PFSK-1 (cell line): ENCODE measurements at regions not wholly inside any gene's neighbourhood (a gene's known extent, or its start where the extent isn't known, plus 50 kb on each side); places are given as distances from the start of the nearest gene placed in this dataset.

Experiments used
- FOXP2 ChIP-seq: optimal IDR thresholded peaks from 2 replicates; pipeline ENCODE3; 2011; ENCODE audit warnings: borderline replicate concordance, control low read depth, inconsistent platforms; ENCODE audit not compliant: insufficient read depth; ENCODE audit errors: extremely low read length, extremely low read depth
- POLR2AphosphoS5 ChIP-seq: IDR thresholded peaks from 2 replicates; pipeline ENCODE4 v1.6.1; 2012; ENCODE audit warnings: low read depth, mild to moderate bottlenecking, control low read depth, low read length, moderate library complexity
- REST ChIP-seq, 2 experiments: IDR thresholded peaks; 2 replicates each; pipeline versions ENCODE4 v1.6.1 to v1.8.0; 2011 to 2012; ENCODE audit warnings: low read depth in 2 of 2, low read length in 2 of 2, control low read depth in 1 of 2, inconsistent platforms in 1 of 2, mild to moderate bottlenecking in 1 of 2, moderate library complexity in 1 of 2; ENCODE audit not compliant: insufficient read depth in 1 of 2
- SIN3A ChIP-seq: IDR thresholded peaks from 2 replicates; pipeline ENCODE4 v1.6.1; 2012; ENCODE audit warnings: mild to moderate bottlenecking, low read length, moderate library complexity, borderline replicate concordance; ENCODE audit not compliant: insufficient read depth
- TAF1 ChIP-seq: IDR thresholded peaks from 2 replicates; pipeline ENCODE4 v1.6.1; 2012; ENCODE audit warnings: low read length, control low read depth, borderline replicate concordance; ENCODE audit not compliant: insufficient read depth

- TF ChIP-seq TAF1 (no peak), SIN3A (no peak), REST (IDR thresholded peaks at IDR 0.05; ENCODE audit: insufficient read depth in 1 of 2, low read depth in 2 of 2, low read length in 2 of 2) (no peak), FOXP2 (no peak), POLR2AphosphoS5 (no peak)
These were observed 927.8 kb downstream of the STPG2 start for GRCh38 chr4:97215409-97215941.

GRCh38 chr4:97216046-97216445, 927.2 kb downstream of the STPG2 start:
- TF ChIP-seq TAF1 (no peak), SIN3A (no peak), FOXP2 (no peak), REST (IDR thresholded peaks at IDR 0.05; ENCODE audit: insufficient read depth in 1 of 2, low read depth in 2 of 2, low read length in 2 of 2) (no peak), POLR2AphosphoS5 (no peak)

- TF ChIP-seq REST (IDR thresholded peaks at IDR 0.05; ENCODE audit: insufficient read depth in 1 of 2, low read depth in 2 of 2, low read length in 2 of 2), result no peak
- no peak for TF ChIP-seq FOXP2
- no peak for TF ChIP-seq TAF1
- no peak for TF ChIP-seq SIN3A
- TF ChIP-seq POLR2AphosphoS5, result no peak
These were observed 907.8 kb downstream of the STPG2 start for GRCh38 chr4:97235521-97235920.

- TF ChIP-seq POLR2AphosphoS5, result no peak
- no peak for TF ChIP-seq REST (IDR thresholded peaks at IDR 0.05; ENCODE audit: insufficient read depth in 1 of 2, low read depth in 2 of 2, low read length in 2 of 2)
- no peak for TF ChIP-seq FOXP2
- no peak for TF ChIP-seq TAF1
- no peak for TF ChIP-seq SIN3A
These were observed 904.2 kb downstream of the STPG2 start for GRCh38 chr4:97238956-97239666.
